Amygdala (tissue), 56 donors: ENCODE measurements at regions not wholly inside any gene's neighbourhood (a gene's known extent, or its start where the extent isn't known, plus 50 kb on each side); places are given as distances from the start of the nearest gene placed in this dataset.
"Not testable (repeated sequence)": the region's sequence is repeated elsewhere in the genome, so short reads cannot be mapped to it uniquely, and the experiment has no call there.

ENCODE experiments used
- DNase-seq, 56 donors: peaks; one replicate each; lab custom pipeline; 2025; lab: John Stamatoyannopoulos, UW

DNA sequence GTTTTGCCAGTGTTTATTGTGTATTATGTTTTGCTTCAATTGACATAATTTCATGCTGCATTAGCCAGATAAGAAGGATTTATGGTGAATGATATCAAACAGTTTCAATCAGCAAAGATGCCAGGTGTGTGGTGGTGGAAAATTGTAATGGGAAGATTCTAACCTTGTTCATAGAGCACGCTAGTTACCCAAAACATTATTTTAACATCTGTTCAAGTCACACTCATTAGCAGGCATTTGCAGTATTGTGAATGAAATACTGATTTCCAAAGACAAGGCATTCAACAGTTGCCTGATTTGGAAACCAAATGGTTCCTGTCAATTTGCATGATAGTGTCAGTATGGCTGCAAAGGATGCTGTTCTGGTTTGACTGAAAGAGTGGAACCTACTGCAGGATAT, 129.7 kb downstream of the EPC1 start:
- no peak for DNase-seq

- DNase-seq, result not testable (repeated sequence)
Measured at GRCh38 chr10:32213838-32214237, 133.1 kb downstream of the EPC1 start.

DNA sequence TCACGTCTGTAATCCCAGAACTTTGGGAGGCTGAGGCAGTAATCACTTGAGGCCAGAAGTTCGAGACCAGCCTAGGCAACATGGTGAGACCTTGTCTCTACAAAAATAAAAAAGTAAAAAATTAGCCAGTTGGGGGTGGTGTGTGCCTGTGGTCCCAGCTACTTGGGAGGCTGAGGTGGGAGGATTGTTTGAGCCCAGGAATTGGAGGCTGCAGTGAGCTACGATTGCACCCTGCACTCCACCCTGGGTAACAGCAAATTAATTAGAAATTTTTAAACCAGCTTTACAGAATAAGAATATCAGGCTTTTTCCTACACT, 136.0 kb downstream of the EPC1 start:
- DNase-seq, result no peak

DNA sequence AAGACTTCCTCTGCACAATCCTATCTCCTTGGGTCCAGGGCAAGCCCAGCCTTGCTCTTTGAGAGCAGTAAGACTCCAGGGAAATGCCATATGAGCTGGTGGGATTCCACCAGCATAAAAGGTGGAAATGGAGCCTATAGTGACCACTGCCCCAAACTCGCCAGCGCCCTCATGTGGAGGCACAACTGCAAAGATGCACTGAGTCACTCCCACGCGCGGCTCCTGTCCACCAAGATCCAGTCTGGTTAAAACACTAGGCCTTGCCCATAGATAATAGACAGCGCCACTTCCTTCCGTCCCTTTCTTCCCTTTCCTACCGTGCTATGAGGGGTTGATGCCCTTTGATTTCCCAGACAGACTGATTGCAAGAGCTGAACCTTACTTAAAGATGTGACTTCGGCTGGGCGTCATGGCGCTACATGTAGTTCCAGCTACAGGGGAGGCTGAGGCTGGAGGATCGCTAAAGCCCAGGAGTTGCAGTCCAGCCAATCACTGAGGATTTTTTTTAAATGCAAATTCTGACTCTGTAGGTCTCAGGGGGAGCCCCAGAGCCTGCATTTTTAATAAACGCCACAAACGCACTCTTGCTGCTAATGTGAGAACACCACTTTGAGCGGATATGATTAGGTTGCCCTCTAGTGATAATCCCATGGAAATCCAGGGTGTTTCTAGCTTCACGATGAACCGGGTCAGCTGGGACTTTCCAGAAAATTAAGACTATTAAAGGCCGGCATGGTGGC, 136.5 kb downstream of the EPC1 start:
- DNase-seq, result peak in 1 of 56 donors; percentile 1

DNA sequence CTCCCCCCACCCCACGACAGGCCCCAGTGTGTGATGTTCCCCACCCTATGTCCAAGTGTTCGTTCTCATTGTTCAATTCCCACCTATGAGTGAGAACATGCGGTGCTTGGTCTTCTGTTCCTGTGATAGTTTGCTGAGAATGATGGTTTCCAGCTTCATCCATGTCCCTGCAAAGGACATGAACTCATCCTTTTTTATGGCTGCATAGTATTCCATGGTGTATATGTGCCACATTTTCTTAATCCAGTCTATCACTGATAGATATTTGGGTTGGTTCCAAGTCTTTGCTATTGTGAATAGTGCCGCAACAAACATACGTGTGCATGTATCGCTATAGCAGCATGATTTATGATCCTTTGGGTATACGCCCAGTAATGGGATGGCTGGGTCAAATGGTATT, 139.0 kb downstream of the EPC1 start:
- DNase-seq, result not testable (repeated sequence)

- DNase-seq, result no peak
Measured at GRCh38 chr10:32207544-32207943, 139.4 kb downstream of the EPC1 start.

- DNase-seq, result no peak
Measured at GRCh38 chr10:32205670-32206069, 141.3 kb downstream of the EPC1 start.

DNA sequence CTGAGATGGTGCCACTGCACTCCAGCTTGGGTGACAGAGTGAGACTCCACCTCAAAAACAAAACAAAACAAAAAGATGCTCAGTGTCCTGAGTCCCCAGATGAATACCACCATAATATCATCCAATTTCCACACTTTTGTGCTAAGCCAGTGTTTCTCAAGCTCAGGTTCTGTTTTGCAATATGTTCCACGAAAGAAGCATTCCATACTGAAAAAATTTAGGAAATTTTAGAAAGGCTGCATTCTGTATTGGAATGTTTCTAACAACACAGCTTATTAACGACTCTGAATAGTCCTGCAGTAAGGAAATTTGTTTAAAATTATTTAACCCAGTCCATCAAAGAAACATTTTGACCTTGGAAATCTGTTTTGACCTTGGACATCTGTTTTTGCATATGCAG, 142.4 kb downstream of the EPC1 start:
- DNase-seq, result no peak

DNA sequence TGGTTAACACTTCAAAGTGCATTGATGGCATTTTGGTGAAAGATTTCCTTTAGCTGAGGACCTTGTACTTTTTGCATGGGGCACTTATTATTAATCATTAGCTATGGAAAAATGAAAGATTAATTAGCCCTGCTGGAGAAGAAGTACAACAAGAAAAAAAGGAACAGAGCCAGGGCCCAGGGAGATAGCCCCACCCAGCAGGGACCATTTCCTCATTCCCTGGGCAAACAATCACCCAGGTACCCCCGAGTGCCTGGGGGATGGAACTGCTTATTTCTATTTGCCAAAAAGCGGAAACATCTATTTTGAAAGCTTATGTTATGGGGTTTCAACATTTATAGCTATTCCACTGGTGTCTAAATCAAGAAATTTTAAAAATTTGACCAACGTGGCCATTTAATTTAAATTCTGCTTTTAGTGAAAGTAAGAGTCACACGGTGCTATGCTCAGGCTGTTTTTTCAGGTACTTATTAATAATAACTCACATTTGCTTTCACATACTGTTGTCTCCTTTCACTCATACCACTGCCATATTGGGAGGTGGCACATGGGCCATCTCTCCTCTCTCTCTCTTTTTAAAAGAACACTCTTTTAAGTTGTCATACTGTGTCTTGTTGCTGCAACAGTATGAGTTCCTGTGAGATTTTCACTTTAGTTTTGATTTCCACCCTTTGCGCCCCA, 143.6 kb upstream of the KIF5B start:
- DNase-seq, result no peak

DNA sequence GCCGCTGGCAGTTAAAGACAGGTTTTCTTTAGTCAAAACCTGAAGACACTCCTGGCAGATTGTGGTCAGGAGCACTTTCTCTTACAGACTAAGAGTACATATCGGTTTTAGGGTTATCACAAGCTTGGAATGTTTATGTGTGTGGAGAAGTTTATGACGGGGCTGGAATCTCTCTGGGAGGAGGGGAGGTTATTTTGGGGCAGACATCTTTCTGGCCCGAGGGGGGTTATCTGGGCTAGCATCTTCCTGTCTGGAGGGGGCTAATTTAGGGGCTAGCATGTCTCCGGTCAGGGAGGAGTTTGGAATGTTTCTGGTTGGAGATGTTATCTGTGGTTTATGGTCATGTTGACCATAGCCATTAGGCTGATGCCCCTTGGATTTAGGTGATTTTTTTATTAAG, 141.2 kb upstream of the KIF5B start:
- no peak for DNase-seq

DNA sequence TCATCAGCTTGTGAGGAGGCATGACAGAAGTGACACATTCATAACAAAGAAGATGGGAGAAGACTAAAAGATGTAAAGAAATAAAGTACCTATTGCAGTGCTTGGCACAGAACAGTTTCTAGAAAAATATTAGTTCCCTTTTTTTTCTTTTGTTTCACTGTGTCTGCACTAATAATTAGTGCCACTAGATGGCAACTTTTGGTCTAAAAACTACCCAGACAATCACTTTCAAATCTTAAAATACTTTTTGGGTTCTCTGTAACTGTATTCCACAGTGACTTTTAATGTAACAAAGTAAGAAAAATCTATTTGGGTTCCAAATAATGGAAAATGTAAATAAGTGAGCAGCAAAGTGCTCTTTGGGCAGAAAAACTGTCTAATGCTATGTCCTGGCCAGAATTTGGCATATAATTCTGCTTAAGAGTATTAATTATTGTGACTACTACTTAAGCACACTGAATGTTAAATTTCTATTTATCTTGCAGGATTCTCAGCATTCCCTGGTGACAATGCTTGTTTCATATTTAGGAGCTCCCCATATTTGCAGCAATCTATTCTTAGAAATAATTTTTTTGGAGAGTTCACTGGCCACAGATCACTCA, 134.8 kb upstream of the KIF5B start:
- DNase-seq, result no peak

DNA sequence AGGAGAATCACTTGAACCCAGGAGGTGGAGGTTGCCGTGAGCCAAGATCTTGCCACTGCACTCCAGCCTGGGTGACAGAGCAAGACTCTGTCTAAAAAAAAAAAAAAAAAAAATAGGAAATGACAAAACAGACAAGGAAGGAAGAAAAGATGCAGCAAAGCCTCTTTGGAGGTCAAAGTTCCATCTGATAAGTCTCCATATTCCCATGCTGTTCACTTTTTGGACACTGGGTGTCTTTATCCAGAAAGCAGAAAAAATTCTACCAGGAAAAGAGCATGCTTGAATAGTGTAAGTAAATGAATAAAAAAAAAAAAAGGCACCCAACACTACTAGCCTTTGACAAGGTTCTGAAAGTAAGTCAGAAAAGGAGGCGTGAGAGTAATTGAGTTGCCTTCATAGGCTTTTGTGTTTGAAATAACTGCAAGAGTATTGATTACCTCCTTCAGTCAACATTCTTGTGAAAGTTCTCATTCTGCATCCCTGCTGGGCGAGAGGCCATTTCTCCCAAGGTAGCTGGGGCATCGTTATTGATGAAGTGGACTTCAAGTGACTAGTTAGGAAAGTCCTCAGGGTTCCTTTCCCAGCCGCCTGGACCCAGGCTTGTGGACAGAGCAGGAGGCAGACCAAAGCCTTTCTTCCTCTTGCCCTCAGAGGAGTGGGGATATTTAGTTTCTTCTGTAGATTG, 133.3 kb upstream of the KIF5B start:
- no peak for DNase-seq

DNA sequence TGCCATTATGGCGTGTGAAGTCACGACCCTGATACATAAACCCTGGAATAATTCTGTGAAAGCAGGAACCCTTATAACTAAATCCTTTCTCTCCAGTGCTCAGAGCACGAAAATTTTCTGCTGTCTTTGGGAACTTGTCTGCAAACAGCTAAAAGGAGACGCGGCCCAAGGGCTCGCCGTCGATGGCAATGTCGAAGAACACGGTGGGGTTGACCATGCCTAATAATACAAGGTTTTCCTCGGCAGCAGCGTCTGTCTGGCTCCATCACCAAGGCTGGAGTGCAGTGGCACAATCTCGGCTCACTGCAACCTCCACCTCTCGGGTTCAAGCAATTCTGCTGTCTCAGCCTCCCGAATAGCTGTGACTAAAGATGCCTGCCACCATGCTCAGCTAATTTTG, 132.4 kb upstream of the KIF5B start:
- DNase-seq, result not testable (repeated sequence)

GRCh38 chr10:32187686-32188085, 131.5 kb upstream of the KIF5B start:
- DNase-seq, result no peak

GRCh38 chr10:32183652-32184051, 127.4 kb upstream of the KIF5B start:
- not testable (repeated sequence) for DNase-seq

- DNase-seq, result no peak
Measured at GRCh38 chr10:32182476-32182875, 126.3 kb upstream of the KIF5B start.

DNA sequence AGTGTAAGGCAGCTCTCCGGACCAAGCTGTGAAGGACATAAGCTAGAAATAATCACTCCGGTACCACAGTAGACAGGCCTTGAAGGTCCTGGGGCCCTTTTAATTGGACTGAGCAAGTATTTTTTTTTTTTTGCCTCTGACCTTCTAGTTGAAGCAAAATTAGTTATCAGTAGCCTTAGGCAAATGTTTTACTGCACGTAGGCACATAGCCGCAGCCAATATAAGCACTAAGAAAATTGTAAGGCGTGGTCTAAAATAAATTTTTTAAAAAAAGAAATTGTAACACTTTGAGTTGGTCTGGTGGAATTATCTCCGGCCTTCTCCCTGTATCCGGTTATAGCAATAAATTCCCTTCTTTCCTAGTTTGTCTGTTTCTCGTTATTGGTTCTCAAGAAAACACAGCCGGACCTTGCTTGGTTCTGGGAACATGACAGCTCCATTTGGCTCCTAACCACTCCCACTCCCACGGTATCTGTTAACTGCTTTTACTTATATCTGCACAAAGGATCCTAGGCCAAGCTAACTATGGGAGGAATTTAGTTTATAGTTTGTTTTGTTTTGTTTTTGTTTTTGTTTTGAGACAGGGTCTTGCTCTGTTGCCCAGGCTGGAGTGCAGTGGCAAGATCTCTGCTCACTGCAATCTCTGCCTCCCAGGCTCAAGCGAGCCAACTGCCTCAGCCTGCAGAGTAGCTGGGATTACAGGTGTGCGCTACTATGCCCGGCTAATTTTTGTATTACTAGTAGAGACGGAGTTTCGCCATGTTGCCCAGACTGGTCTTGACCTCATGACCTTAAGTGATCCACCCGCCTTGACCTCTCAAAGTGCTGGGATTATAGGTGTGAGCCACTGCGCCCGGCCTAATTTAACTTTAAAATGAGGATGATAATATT, 124.4 kb upstream of the KIF5B start:
- no peak for DNase-seq

DNA sequence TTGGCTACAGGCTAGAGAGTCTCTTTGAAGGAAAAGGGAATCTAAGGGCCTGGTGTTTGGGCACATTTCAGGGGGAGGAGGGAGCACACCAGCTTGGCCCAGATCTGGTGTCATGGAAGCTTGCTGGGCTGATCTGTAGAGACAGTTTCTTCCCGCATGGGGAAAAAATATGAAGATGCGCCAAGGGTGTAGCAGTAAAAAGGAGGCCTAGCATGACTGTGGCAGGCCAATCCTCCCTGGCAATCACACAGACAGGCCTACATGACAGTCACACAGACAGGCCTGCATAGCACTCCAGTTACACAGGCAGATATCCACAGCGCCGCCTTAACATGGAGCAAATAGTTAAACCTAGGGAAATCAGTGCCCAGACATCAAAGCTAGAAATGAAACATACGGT, 123.6 kb upstream of the KIF5B start:
- DNase-seq, result no peak

- not testable (repeated sequence) for DNase-seq
Measured at GRCh38 chr10:32177594-32177993, 121.4 kb upstream of the KIF5B start.

- no peak for DNase-seq
Measured at GRCh38 chr10:32175629-32176028, 119.4 kb upstream of the KIF5B start.
